ENCODE measurements at regions not wholly inside any gene's neighbourhood (a gene's known extent, or its start where the extent isn't known, plus 50 kb on each side); places are given as distances from the start of the nearest gene placed in this dataset.

GRCh38 chr11:134689886-134690285, 277.8 kb upstream of the B3GAT1 start (continued):
- no peak for TF ChIP-seq CHD7 (IDR thresholded peaks at IDR 0.05; ENCODE audit: insufficient replicate concordance, low read length)
- no peak for TF ChIP-seq CHD2 (IDR thresholded peaks at IDR 0.05; ENCODE audit: low read length)
- no peak for TF ChIP-seq HDAC6 (IDR thresholded peaks at IDR 0.05; ENCODE audit: low read depth, low read length)
- no peak for TF ChIP-seq POLR2A (IDR thresholded peaks at IDR 0.05; ENCODE audit: control extremely low read depth in 1 of 2, low read depth in 2 of 2, low read length in 2 of 2)
- TF ChIP-seq PHF8 (conservative IDR thresholded peaks at IDR 0.05; ENCODE audit: low read depth, low read length): no peak
- TF ChIP-seq RFX5 (IDR thresholded peaks at IDR 0.05; ENCODE audit: borderline replicate concordance, low read depth, low read length): no peak
- no peak for TF ChIP-seq NRF1 (IDR thresholded peaks at IDR 0.05; ENCODE audit: low read depth, low read length)
- no peak for TF ChIP-seq SUZ12 (IDR thresholded peaks at IDR 0.05; ENCODE audit: low read length)
- TF ChIP-seq MAFK (IDR thresholded peaks at IDR 0.05; ENCODE audit: low read depth, low read length): no peak
- no peak for TF ChIP-seq BRCA1 (IDR thresholded peaks at IDR 0.05; ENCODE audit: low read depth, low read length)
- no peak for TF ChIP-seq POLR2AphosphoS5 (IDR thresholded peaks at IDR 0.05; ENCODE audit: low read depth, low read length)
- TF ChIP-seq SIRT6 (IDR thresholded peaks at IDR 0.05; ENCODE audit: low read length): no peak
- no peak for TF ChIP-seq EP300 (IDR thresholded peaks at IDR 0.05; ENCODE audit: borderline replicate concordance in 1 of 2, low read depth in 2 of 2, low read length in 2 of 2)
- TF ChIP-seq POU5F1 (IDR thresholded peaks at IDR 0.05; ENCODE audit: low read depth, low read length): no peak
